SK-N-MC (cell line): ENCODE measurements at regions not wholly inside any gene's neighbourhood (a gene's known extent, or its start where the extent isn't known, plus 50 kb on each side); places are given as distances from the start of the nearest gene placed in this dataset.

Source experiments
- DNase-seq: peaks from one replicate; pipeline ENCODE4 v3.0.0-alpha.2; 2011; ENCODE audit warnings: low read depth, low spot score
- H3K27ac ChIP-seq: fragments of 200-600 bp; sonication (generic); 2 replicates; pipeline ENCODE4 v1.5.1; 2016; ENCODE audit warnings: mixed run types
- H3K36me3 ChIP-seq: fragments of 200-600 bp; sonication (generic); 2 replicates; pipeline ENCODE4 v1.6.1; 2017; ENCODE audit warnings: antibody characterized with exemption, low read length, mixed read lengths; ENCODE audit not compliant: insufficient read depth
- H3K4me3 ChIP-seq: fragments of 200-600 bp; sonication (generic); 2 replicates; pipeline ENCODE4 v1.5.1; 2016
- H3K9ac ChIP-seq: fragments of 200-600 bp; sonication (generic); 2 replicates; pipeline ENCODE4 v1.8.0; 2017; ENCODE audit warnings: mixed run types, mixed read lengths; ENCODE audit not compliant: insufficient read length
- H3K9me3 ChIP-seq: fragments of 200-600 bp; sonication (generic); 2 replicates; pipeline ENCODE4 v1.6.1; 2017; ENCODE audit warnings: low read depth, mild to moderate bottlenecking, antibody characterized with exemption, low read length, moderate library complexity, mixed read lengths
- EZH2 ChIP-seq: fragments of 200-600 bp; sonication (generic); IDR thresholded peaks from one replicate; pipeline ENCODE4 v1.6.1; 2017; ENCODE audit warnings: antibody characterized with exemption
- FOXP2 ChIP-seq: optimal IDR thresholded peaks from 2 replicates; pipeline ENCODE3; 2011; ENCODE audit warnings: mild to moderate bottlenecking, moderate library complexity; ENCODE audit not compliant: insufficient read depth; ENCODE audit errors: extremely low read length, control extremely low read depth
- POLR2AphosphoS5 ChIP-seq: IDR thresholded peaks from 2 replicates; pipeline ENCODE4 v1.6.1; 2012; ENCODE audit warnings: mild to moderate bottlenecking, low read depth, low read length, borderline replicate concordance

DNA sequence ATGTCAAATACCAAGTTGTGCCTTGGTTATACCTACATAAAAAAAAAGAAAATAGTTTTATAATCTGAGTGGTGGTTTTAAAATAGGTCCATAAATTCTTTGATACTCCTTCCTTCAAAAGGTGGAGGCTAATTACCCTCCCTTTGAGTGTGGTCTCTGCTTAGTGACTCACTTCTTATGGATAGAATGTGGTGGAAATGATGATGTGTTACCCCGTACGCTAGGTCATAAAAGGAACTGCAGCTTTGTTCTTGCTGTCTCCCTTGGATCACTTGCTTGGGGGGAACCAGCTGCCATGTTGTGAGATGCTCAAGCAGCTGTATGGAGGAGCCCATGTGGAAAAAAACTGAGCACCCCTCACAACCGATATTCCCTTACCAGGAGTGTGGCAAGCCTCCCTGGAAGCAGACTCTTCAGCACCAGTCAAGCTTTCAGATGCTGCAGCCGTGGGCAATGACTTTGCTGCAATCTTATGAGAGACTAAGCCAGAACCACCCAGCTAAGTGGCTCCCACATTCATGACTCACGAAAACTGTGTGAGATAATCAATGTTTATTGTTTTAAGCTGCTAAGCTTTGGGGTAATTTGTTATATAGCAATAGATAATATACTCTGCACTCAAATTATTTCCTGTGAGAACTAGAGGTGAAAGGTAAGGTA is 195.0 kb upstream of the GATB start:
- H3K9ac ChIP-seq = no peak overlapping the region
- no peak overlapping the region for H3K27ac ChIP-seq
- H3K4me3 ChIP-seq = no peak overlapping the region
- no peak for DNase-seq
- H3K36me3 ChIP-seq = no peaks in the 10 kb centered on the region
- no peaks in the 10 kb centered on the region for H3K9me3 ChIP-seq
- TF ChIP-seq POLR2AphosphoS5 (no peak), EZH2 (no peak), FOXP2 (no peak)

- no peaks in the 10 kb centered on the region for H3K9me3 ChIP-seq
Observed at GRCh38 chr4:151953795-151954372, 193.1 kb upstream of the GATB start.

DNA sequence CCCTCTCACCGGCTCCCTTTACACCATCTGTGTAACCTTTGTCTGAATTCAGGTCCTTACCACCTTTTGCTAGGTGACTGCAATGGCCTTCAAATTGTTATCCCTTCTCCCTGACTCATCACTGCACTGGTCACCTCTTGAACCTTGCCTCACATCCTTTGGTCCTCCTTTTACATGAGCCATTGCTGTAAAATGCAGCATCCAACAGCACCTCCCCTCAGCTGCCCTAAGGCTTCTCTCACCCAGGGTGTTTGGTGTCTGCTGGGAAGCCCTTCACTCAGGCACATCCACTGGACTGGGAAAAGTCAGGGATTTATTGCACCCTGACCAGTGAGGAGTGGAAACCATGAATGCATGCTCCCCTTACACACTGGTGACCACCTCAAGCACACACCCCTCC is 192.5 kb upstream of the GATB start:
- Histone ChIP-seq H3K9ac (no peak overlapping the region), H3K27ac (no peak overlapping the region), H3K4me3 (no peak overlapping the region), H3K36me3 (no peaks in the 10 kb centered on the region), H3K9me3 (no peaks in the 10 kb centered on the region)
- no peak for TF ChIP-seq FOXP2
- no peak for TF ChIP-seq EZH2
- no peak for TF ChIP-seq POLR2AphosphoS5
- no peak for DNase-seq

More at GRCh38 chr4:151953795-151954372, 193.1 kb upstream of the GATB start:
- no peak overlapping the region for H3K4me3 ChIP-seq
- H3K36me3 ChIP-seq = no peaks in the 10 kb centered on the region
- H3K27ac ChIP-seq = no peak overlapping the region
- TF ChIP-seq POLR2AphosphoS5 (no peak), EZH2 (no peak), FOXP2 (no peak)
- no peak overlapping the region for H3K9ac ChIP-seq
- DNase-seq = no peak

DNA sequence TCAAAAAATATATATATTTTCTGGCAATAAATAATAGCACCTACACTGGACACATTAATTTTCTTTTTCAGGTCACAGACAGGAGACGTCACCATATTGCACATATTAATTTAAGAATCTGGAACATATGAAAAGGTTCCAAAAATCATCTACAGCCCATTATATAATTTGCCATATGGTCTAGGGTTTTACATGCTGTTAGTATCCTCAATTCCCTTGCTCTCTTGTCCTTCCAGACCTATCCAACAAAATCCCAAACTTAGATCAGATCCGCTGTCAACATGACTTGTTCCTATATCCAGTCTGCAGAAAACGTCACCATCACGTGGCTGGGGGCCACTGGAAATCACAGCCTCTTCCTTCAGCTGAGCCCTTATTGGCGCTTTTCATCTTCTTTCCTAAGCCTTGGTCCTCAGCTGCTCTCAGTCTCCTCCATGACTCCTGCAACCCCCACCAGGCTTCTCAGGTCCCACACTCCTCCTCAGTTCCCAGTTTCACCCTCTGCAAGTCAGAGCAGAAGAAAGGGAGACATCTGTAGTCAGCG is 192.0 kb upstream of the GATB start:
- no peak for DNase-seq
- TF ChIP-seq POLR2AphosphoS5 (no peak), EZH2 (no peak), FOXP2 (no peak)

DNA sequence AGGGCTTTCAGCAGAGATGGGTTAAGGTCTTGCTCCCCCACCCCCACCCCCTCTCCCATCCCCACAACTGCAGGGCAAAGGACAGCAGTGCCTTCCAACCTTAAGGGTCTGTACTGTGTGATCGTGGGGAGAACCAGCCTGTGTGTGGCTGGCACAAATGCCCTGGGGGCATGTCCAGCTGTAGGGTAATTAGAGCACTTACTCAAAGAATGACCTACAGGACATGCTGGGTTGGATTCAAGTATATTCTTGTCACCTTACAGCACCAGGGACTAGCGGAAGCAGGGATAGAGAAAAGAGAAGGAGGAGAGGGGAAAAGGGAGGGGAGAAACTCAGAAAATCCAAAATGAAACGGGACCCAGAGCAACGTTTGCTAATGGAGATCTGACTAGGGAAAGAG is 191.3 kb upstream of the GATB start:
- H3K36me3 ChIP-seq = no peaks in the 10 kb centered on the region
- H3K27ac ChIP-seq = no peak overlapping the region
- no peaks in the 10 kb centered on the region for H3K9me3 ChIP-seq
- H3K4me3 ChIP-seq = no peak overlapping the region
- H3K9ac ChIP-seq = no peak overlapping the region
- no peak for DNase-seq
- TF ChIP-seq EZH2 = no peak
- TF ChIP-seq POLR2AphosphoS5 = no peak
- no peak for TF ChIP-seq FOXP2

More for the DNA sequence above, 192.0 kb upstream of the GATB start:
- Histone ChIP-seq H3K9me3 (no peaks in the 10 kb centered on the region), H3K4me3 (no peak overlapping the region), H3K9ac (no peak overlapping the region), H3K36me3 (no peaks in the 10 kb centered on the region), H3K27ac (no peak overlapping the region)

GRCh38 chr4:151951671-151952050 is 190.9 kb upstream of the GATB start:
- no peaks in the 10 kb centered on the region for H3K36me3 ChIP-seq
- no peaks in the 10 kb centered on the region for H3K9me3 ChIP-seq
- TF ChIP-seq FOXP2 (no peak), EZH2 (no peak), POLR2AphosphoS5 (no peak)

DNA sequence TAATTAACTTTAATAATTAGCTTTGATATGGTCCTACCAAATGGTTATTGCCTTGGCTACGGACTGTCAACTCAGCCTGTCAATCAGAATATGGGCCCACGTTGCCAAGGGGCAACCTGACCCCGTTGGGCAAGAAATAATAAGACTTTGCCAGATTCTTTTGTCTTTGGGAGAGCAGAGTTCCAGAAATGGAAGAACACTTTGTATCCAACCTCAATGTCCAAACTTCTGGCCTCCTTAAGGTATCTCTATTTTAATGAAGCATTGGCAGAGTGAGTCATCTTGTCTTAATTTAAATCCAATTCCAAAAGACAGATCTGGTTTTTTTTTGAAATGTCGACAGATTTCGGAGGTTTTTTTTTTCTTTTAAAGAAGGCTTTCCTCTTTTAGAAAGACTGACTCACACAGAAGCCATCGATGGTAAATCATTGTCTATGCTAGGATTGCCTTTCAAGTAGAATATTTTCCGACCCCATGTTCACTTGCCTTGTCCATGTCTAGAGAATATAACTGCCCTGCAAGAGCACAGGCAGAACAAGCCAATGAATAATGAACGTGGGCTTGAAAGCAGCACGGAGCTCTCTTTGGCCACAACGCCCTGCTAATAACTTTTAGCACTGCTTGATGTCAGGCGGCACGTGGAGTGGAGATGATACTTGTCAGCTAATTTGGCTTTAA is 190.3 kb upstream of the GATB start:
- DNase-seq = no peak
- no peak overlapping the region for H3K27ac ChIP-seq
- TF ChIP-seq POLR2AphosphoS5 = no peak
- no peak for TF ChIP-seq EZH2
- no peak for TF ChIP-seq FOXP2

More at GRCh38 chr4:151951671-151952050, 190.9 kb upstream of the GATB start:
- H3K9ac ChIP-seq = no peak overlapping the region
- no peak overlapping the region for H3K27ac ChIP-seq
- H3K4me3 ChIP-seq = no peak overlapping the region
- DNase-seq = no peak

GRCh38 chr4:151948351-151949016 is 187.7 kb upstream of the GATB start:
- Histone ChIP-seq H3K36me3 (no peaks in the 10 kb centered on the region), H3K4me3 (no peak overlapping the region), H3K9me3 (no peaks in the 10 kb centered on the region), H3K27ac (no peak overlapping the region), H3K9ac (no peak overlapping the region)
- TF ChIP-seq EZH2 = no peak
- no peak for TF ChIP-seq FOXP2
- TF ChIP-seq POLR2AphosphoS5 = no peak
- no peak for DNase-seq

More for the DNA sequence above, 190.3 kb upstream of the GATB start:
- Histone ChIP-seq H3K9me3 (no peaks in the 10 kb centered on the region), H3K9ac (no peak overlapping the region), H3K4me3 (no peak overlapping the region), H3K36me3 (no peaks in the 10 kb centered on the region)
